ENCODE measurements at regions not wholly inside any gene's neighbourhood (a gene's known extent, or its start where the extent isn't known, plus 50 kb on each side); places are given as distances from the start of the nearest gene placed in this dataset.

DNA sequence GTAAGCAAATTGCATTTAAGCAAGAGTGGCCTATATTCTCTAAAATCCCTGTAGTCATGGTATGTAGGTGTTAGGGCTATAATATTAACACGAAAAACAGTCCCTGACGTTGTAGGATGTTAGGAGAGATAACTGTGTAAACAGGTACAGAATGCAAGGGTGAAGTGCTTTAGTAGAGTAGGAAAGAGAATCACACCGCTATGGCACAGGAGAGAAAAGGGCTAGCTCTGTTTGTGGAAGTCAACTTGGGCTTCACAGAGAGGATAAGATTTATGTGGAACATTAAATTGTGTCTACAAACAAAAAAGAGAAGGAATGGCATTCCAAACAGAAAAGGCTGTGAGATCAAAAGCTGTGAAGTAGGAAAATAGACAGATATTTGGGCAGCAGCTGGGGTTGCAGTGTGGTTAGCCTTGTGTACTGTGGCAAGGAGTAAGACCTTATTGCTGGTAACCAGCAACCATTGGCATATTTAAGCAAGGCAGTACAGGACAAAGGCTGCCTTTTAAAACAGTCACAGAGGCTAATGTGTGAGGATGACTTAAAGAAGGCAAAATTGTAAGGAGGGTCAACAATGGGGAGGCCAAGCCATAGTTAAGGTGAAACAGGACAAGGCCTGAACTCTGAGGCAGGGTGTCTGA, 337.5 kb upstream of the ADAMTSL1 start:
- TF ChIP-seq, protein P1, sequence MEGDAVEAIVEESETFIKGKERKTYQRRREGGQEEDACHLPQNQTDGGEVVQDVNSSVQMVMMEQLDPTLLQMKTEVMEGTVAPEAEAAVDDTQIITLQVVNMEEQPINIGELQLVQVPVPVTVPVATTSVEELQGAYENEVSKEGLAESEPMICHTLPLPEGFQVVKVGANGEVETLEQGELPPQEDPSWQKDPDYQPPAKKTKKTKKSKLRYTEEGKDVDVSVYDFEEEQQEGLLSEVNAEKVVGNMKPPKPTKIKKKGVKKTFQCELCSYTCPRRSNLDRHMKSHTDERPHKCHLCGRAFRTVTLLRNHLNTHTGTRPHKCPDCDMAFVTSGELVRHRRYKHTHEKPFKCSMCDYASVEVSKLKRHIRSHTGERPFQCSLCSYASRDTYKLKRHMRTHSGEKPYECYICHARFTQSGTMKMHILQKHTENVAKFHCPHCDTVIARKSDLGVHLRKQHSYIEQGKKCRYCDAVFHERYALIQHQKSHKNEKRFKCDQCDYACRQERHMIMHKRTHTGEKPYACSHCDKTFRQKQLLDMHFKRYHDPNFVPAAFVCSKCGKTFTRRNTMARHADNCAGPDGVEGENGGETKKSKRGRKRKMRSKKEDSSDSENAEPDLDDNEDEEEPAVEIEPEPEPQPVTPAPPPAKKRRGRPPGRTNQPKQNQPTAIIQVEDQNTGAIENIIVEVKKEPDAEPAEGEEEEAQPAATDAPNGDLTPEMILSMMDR (conservative IDR thresholded peaks at IDR 0.05 in 1 of 2, IDR thresholded peaks at IDR 0.05 in 1 of 2; ENCODE audit: low read depth in 1 of 2, low read length in 2 of 2) = no peak
- TF ChIP-seq EZH2 (IDR thresholded peaks at IDR 0.05; ENCODE audit: low read length, missing control alignments) = no peak
